ENCODE measurements at regions not wholly inside any gene's neighbourhood (a gene's known extent, or its start where the extent isn't known, plus 50 kb on each side); places are given as distances from the start of the nearest gene placed in this dataset.
"Not testable (repeated sequence)": the region's sequence is repeated elsewhere in the genome, so short reads cannot be mapped to it uniquely, and the experiment has no call there.

GRCh38 chr9:64370344-64370743, 914.7 kb downstream of the FOXD4L5 start:
- not testable (repeated sequence) for DNase-seq (ENCODE audit: low read depth)

DNA sequence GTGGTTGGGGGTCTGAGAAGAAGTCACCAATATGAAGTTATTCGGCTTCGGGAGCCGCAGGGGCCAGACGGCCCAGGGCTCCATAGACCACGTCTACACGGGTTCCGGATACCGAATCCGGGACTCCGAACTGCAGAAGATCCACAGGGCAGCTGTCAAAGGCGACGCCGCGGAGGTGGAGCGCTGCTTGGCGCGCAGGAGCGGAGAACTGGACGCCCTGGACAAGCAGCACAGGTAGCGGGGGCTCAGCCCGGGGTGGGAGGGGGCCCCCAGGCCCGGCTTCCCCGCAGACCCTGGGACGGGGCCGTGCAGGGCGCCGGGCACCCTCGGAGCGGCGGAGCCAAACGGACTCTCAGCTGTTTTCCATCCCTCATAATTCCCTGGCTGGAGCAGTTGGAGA, 915.4 kb downstream of the FOXD4L5 start:
- not testable (repeated sequence) for DNase-seq (ENCODE audit: low read depth)

DNA sequence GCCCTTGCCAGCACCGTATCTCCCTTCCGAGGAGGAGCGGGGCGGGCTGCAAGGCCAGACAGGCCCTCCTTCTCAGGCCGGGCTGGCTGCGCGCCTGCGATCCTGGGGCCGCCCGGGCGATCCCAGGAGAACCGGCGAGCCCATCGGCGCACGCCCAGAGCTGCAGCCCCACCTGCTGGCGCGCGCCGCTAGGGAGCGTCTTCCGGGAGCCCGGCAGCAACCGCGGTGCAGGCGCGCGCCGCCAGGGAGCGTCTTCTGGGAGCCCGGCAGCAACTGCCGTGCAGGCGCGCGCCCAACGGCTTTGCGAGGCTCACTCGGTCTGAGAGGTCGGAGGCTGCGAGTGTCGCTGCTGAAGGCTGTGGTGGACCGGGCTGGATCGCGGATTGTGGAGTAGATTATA, 915.9 kb downstream of the FOXD4L5 start:
- peak; percentile 53 for DNase-seq (ENCODE audit: low read depth)

- DNase-seq (ENCODE audit: low read depth): not testable (repeated sequence)
These were observed 916.4 kb downstream of the FOXD4L5 start for GRCh38 chr9:64368644-64368942.

GRCh38 chr9:64367826-64368643, 917.0 kb downstream of the FOXD4L5 start:
- not testable (repeated sequence) for DNase-seq (ENCODE audit: low read depth)

Measured in stimulated activated CD8-positive, alpha-beta memory T cell treated with anti-CD3 and anti-CD28 coated beads, Interleukin-12 subunit alpha, Interleukin-12 subunit beta, amount 100 ng/mL, for 1 hour (primary cell).